ENCODE measurements at regions not wholly inside any gene's neighbourhood (a gene's known extent, or its start where the extent isn't known, plus 50 kb on each side); places are given as distances from the start of the nearest gene placed in this dataset.

DNA sequence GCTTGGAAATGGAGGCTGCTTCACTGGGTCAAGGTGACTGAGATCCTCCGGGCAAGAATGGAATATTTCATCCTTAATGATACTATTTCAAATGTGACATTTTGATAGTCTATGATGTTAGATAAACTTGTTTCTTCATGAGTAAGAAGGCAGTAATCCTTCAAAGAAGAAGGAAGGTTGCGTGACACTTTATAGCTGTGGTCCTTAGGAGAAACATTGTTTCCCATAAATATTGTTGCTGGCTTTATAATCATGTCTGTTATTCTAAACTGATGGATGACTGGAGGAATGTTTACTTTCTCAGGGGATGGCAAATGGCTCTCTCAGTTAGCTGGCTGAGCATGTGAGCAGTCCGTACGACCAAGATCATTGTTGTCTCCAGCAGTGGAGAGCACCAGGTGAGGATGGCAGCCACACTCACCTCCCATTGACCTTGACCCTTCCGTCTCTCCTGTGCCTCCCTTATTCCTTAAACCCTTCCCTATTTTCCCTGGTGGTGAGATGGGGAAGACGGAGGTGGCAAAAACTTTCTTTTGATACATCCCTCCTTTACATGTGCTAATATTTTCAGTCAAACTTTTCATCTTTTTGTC is 171.2 kb upstream of the OLIG3 start:
- Histone ChIP-seq H3K27ac (ENCODE audit: insufficient read depth, low read length) (no peak overlapping the region), H3K27me3 (ENCODE audit: control insufficient read depth, insufficient read depth, low read length) (peaks cover 2% of the 10 kb centered on the region), H2BK120ac (ENCODE audit: low read depth, low read length) (no peak overlapping the region), H2AK9ac (replicated peaks; ENCODE audit: low read depth, low read length, poor library complexity) (no peak overlapping the region), H2AK5ac (ENCODE audit: low read depth, low read length) (no peak overlapping the region), H3K9me1 (ENCODE audit: insufficient read depth, low read length) (no peaks in the 10 kb centered on the region), H4K91ac (ENCODE audit: insufficient read depth, low read depth, low read length) (no peak overlapping the region), H4K20me1 (ENCODE audit: insufficient read depth, low read length) (no peaks in the 10 kb centered on the region), H3K4ac (ENCODE audit: low read depth, low read length) (no peak overlapping the region), H3K36me3 (ENCODE audit: control insufficient read depth, insufficient read depth, low read length) (no peaks in the 10 kb centered on the region), H4K5ac (ENCODE audit: low read depth, low read length) (no peak overlapping the region), H3K18ac (ENCODE audit: low read depth, low read length) (no peak overlapping the region), H3K4me1 (ENCODE audit: control insufficient read depth, insufficient read depth, low read length) (no peaks in the 10 kb centered on the region), H3K56ac (ENCODE audit: extremely low read depth, insufficient read depth, low read length) (no peak overlapping the region), H2BK5ac (ENCODE audit: low read depth, low read length, poor library complexity, severe bottlenecking) (no peak overlapping the region), H2AFZ (replicated peaks; ENCODE audit: low read length, poor library complexity) (no peak overlapping the region), H2BK20ac (ENCODE audit: low read depth, low read length) (no peak overlapping the region), H2BK15ac (ENCODE audit: low read depth, low read length) (no peak overlapping the region), H3K4me3 (ENCODE audit: insufficient read depth, low read depth, low read length) (no peak overlapping the region), H3K23ac (ENCODE audit: low read depth, low read length) (no peak overlapping the region), H3K4me2 (ENCODE audit: low read depth, low read length) (no peak overlapping the region), H3K79me1 (ENCODE audit: low read depth in 1 of 2, low read length in 2 of 2) (no peaks in the 10 kb centered on the region), H3K9ac (ENCODE audit: low read depth, low read length) (no peak overlapping the region), H4K8ac (ENCODE audit: low read depth in 2 of 2, low read length in 2 of 2) (no peak overlapping the region), H3K9me3 (ENCODE audit: control insufficient read depth, insufficient read depth, low read length) (no peaks in the 10 kb centered on the region), H3K14ac (replicated peaks; ENCODE audit: low read depth, low read length) (no peak overlapping the region)
- ATAC-seq (ENCODE audit: low read depth) (no peak), DNase-seq (no peak)
- ChIA-PET CTCF (no interaction called here), POLR2A (ENCODE audit: unreplicated experiment) (no interaction called here)
- BruUV-seq (replicated peaks): no TSS peak
- TF ChIP-seq POLR2A (IDR thresholded peaks at IDR 0.05; ENCODE audit: low read depth, low read length) (no peak), SMC3 (IDR thresholded peaks at IDR 0.05; ENCODE audit: low read depth, low read length) (no peak), CEBPB (IDR thresholded peaks at IDR 0.05; ENCODE audit: low read depth, low read length) (no peak), RFX5 (IDR thresholded peaks at IDR 0.05; ENCODE audit: low read depth, low read length) (no peak)
- in situ Hi-C loops (cut with MboI; ENCODE audit: low sequenced_read_pairs): no loop called here
- dilution Hi-C loops (cut with HindIII; ENCODE audit: low sequenced_read_pairs, unreplicated experiment): no loop called here
- intact Hi-C loops (cut with micrococcal nuclease): no loop called here
- no CpG with 5 or more reads among the region's 6 CpGs for WGBS, 2 experiments (ENCODE audit: extremely low coverage in 2 of 2, insufficient read length in 1 of 2)
